ENCODE measurements at regions not wholly inside any gene's neighbourhood (a gene's known extent, or its start where the extent isn't known, plus 50 kb on each side); places are given as distances from the start of the nearest gene placed in this dataset.

DNA sequence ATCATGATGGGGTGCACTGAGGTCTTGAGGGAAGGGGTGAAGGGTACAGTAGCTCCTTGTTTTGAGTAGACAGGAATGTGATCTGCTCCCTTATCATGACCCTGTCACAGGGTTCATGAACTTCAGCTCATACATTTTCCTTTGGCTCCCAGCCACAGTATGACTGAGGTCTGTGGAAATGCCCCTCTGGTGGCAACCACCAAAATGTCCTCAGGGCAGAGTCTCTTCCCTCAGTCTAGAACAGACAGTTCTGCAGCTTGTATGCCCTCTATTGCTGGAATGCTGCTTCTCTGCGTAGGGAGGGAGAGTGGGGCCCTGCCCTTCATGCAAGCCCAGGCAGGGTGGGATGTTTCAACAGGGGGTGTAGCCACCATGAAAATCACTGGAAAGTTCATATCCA is 53.8 kb upstream of the SNCAIP start:
- BruUV-seq (replicated peaks) = no TSS peak
- POLR2A ChIA-PET = no interaction called here
- Histone ChIP-seq H3K4me1 (ENCODE audit: control insufficient read depth, insufficient read depth, low read length) (no peaks in the 10 kb centered on the region), H3K27ac (ENCODE audit: control insufficient read depth, insufficient read depth) (no peak overlapping the region), H2AFZ (ENCODE audit: control insufficient read depth, low read depth, low read length) (no peak overlapping the region), H3K4me2 (ENCODE audit: control insufficient read depth, insufficient read depth) (no peak overlapping the region), H3K4me3 (no peak overlapping the region), H3K36me3 (ENCODE audit: control insufficient read depth in 2 of 2, insufficient read depth in 2 of 2, low read length in 1 of 2) (no peaks in the 10 kb centered on the region), H4K20me1 (ENCODE audit: control insufficient read depth, insufficient read depth) (no peaks in the 10 kb centered on the region), H3K27me3 (replicated peaks in 1 of 2; ENCODE audit: control insufficient read depth in 2 of 2, insufficient read depth in 2 of 2, low read length in 1 of 2) (no peaks in the 10 kb centered on the region), H3K9ac (ENCODE audit: control insufficient read depth, insufficient read depth, low read length) (no peak overlapping the region), H3K79me2 (ENCODE audit: control insufficient read depth, insufficient read depth, low read length) (no peaks in the 10 kb centered on the region), H3K9me3 (replicated peaks; ENCODE audit: control insufficient read depth, insufficient read depth, low read length) (no peaks in the 10 kb centered on the region; the same call in 1 of the 3 replicates)
- SMC1A ChIA-PET (ENCODE audit: uncharacterized antibody, unreplicated experiment) = interaction anchor here (0.6 to 1.9 kb wide), 2 partner anchors 9 to 27 kb away, joined by 3 to 7 read pairs; no protein-coding TSS in a partner anchor
- FAIRE-seq = no peak
- TF ChIP-seq BHLHE40 (IDR thresholded peaks at IDR 0.05; ENCODE audit: borderline replicate concordance in 1 of 2, low read depth in 2 of 2, low read length in 1 of 2) = no peak
- no peak for TF ChIP-seq KAT2A (conservative IDR thresholded peaks at IDR 0.05; ENCODE audit: control insufficient read depth, low read depth, low read length)
- TF ChIP-seq ZBED1 (IDR thresholded peaks at IDR 0.05; ENCODE audit: borderline replicate concordance) = no peak
- TF ChIP-seq YBX1 (IDR thresholded peaks at IDR 0.05) = no peak
- no peak for TF ChIP-seq PAX8 (IDR thresholded peaks at IDR 0.05)
- ATAC-seq = no peak
- CTCF ChIA-PET = no interaction called here
- RAD21 ChIA-PET (ENCODE audit: unreplicated experiment) = no interaction called here
- intact Hi-C loops (cut with micrococcal nuclease; ENCODE audit: unreplicated experiment) = no loop called here
- WGBS (ENCODE audit: insufficient coverage, insufficient replicate concordance, low lambda C conversion rate, missing lambda C conversion rate) = 0% methylated on average over 1 of the region's 1 CpG
- in situ Hi-C loops (cut with MboI) = no loop called here
- no peak for DNase-seq (ENCODE audit: low read depth, low spot score)

DNA sequence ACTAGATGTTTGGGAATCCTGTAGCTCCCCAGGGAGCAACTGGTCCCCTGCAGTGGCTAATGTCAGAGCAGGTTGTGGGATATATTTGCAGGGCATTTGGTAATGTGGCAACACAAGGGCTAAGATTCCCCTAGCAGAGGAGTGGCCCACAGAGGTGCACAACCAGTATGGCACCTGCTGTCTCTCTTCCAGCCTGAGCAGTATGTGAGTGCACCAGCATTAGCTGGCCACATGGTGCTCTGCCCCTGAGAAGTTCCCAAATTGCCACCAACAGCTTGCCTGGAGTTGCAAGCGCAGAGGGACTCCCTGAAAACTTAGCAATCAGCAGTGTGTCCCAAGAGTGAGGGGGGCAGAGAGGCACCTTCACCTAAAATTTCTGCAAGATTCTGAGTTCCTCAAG is 53.2 kb upstream of the SNCAIP start:
- ChIA-PET RAD21 (ENCODE audit: unreplicated experiment) (no interaction called here), POLR2A (no interaction called here), CTCF (no interaction called here), SMC1A (ENCODE audit: uncharacterized antibody, unreplicated experiment) (interaction anchor here (0.6 to 1.9 kb wide), 2 partner anchors 9 to 28 kb away, joined by 3 to 7 read pairs; no protein-coding TSS in a partner anchor)
- Histone ChIP-seq H3K27ac (ENCODE audit: control insufficient read depth, insufficient read depth) (no peak overlapping the region), H4K20me1 (ENCODE audit: control insufficient read depth, insufficient read depth) (no peaks in the 10 kb centered on the region), H3K36me3 (ENCODE audit: control insufficient read depth in 2 of 2, insufficient read depth in 2 of 2, low read length in 1 of 2) (no peaks in the 10 kb centered on the region), H3K4me3 (no peak overlapping the region), H2AFZ (ENCODE audit: control insufficient read depth, low read depth, low read length) (no peak overlapping the region), H3K79me2 (ENCODE audit: control insufficient read depth, insufficient read depth, low read length) (no peaks in the 10 kb centered on the region), H3K4me2 (ENCODE audit: control insufficient read depth, insufficient read depth) (no peak overlapping the region), H3K9ac (ENCODE audit: control insufficient read depth, insufficient read depth, low read length) (no peak overlapping the region), H3K9me3 (replicated peaks; ENCODE audit: control insufficient read depth, insufficient read depth, low read length) (no peaks in the 10 kb centered on the region; the same call in 1 of the 3 replicates), H3K4me1 (ENCODE audit: control insufficient read depth, insufficient read depth, low read length) (no peaks in the 10 kb centered on the region), H3K27me3 (replicated peaks in 1 of 2; ENCODE audit: control insufficient read depth in 2 of 2, insufficient read depth in 2 of 2, low read length in 1 of 2) (no peaks in the 10 kb centered on the region)
- in situ Hi-C loops (cut with MboI) = no loop called here
- intact Hi-C loops (cut with micrococcal nuclease; ENCODE audit: unreplicated experiment) = no loop called here
- WGBS (ENCODE audit: insufficient coverage, insufficient replicate concordance, low lambda C conversion rate, missing lambda C conversion rate) = 0% methylated on average over 1 of the region's 1 CpG
- no peak for FAIRE-seq
- ATAC-seq = no peak
- no peak for DNase-seq (ENCODE audit: low read depth, low spot score)
- no peak for TF ChIP-seq RAD21 (IDR thresholded peaks at IDR 0.05; ENCODE audit: insufficient read depth, low read depth, low read length)
- no TSS peak for BruUV-seq (replicated peaks)

All from GM12878 (cell line).